HG03103 (cell line): ENCODE measurements at regions not wholly inside any gene's neighbourhood (a gene's known extent, or its start where the extent isn't known, plus 50 kb on each side); places are given as distances from the start of the nearest gene placed in this dataset.
"Not testable (repeated sequence)": the region's sequence is repeated elsewhere in the genome, so short reads cannot be mapped to it uniquely, and the experiment has no call there.

ENCODE experiments used
- ATAC-seq: cut with Tn5 transposase; IDR thresholded peaks from one replicate; pipeline ENCODE4 v1.9.1; 2021; ENCODE audit warnings: low read depth; ENCODE audit not compliant: unreplicated experiment

DNA sequence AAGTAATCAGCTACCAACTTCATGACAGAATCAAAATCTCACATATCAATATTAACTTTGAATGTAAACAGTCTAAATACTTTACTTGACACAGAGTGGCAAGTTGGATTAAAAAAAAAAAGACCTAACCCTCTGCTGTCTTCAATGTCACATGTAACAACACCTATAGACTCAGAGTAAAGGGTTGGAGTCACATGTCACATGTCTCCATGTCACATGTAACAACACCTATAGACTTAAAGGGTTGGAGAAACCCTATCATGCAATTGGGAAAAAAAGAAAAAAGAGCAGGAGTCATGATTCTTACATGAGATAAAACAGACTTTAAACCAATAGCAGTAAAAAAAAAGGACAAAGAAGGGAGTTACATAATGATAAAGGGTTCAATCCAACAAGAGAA lies 665.3 kb upstream of the LRRTM1 start:
- ATAC-seq = no peak

DNA sequence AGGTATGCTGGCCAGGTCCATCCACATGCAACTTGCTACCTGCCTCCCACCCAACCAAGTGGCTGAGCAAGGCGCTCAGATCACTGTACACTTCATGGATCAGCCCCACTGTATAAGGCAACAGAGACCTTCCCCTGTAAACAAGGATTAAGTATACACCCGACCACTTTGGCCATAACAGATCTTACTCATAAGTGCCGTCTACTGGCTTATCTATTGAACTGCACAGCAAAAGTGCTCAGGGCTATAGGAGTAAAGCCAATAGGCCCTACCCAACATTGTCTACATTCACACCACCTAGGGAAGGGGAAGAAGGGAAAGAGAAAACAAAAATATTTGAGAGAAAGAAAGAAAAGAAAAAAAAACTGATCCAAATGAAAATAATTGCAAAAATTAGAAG lies 663.9 kb upstream of the LRRTM1 start:
- no peak for ATAC-seq

GRCh38 chr2:80947601-80948130 lies 643.1 kb upstream of the LRRTM1 start:
- ATAC-seq = no peak

GRCh38 chr2:80943487-80943886 lies 638.9 kb upstream of the LRRTM1 start:
- no peak for ATAC-seq

- ATAC-seq = no peak
These were observed 638.2 kb upstream of the LRRTM1 start for GRCh38 chr2:80942766-80943165.

DNA sequence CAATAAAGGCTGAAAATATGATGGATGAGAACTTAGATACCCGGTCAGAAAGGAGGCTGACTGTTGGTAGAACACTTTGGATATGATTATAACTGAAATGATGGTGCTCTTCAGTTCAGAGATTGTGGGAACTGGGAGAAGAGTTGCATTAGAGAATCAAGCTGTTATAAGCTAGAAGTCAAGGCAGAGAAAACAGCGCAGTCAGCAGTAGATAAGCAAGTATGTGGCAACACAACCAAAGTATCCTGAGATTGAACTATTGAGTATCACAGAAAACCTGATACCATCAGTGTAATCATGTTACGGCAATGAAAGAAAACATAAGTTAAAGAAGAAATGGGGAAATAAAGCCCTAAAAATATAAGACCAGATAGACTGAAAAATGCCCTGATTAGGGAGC lies 633.9 kb upstream of the LRRTM1 start:
- ATAC-seq = no peak

- not testable (repeated sequence) for ATAC-seq
These were observed 627.3 kb upstream of the LRRTM1 start for GRCh38 chr2:80931820-80932219.

DNA sequence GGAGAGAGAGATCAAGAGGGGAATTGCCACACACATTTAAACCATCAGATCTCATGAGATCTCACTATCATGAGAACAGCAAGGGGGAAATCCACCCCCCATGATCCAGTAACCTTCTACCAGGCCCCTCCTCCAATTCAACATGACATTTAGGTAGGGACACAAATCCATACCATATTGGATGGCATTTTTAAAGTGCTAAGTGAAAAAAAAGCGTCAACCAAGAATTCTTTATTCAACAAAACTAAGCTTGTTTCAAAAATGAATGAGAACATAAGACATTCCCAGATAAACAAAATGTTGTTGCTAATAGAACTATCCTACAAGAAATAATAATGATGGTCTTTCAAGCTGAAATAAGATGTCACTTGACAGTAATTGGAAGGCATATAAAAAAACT lies 626.2 kb upstream of the LRRTM1 start:
- ATAC-seq = no peak

GRCh38 chr2:80926168-80926567 lies 621.6 kb upstream of the LRRTM1 start:
- no peak for ATAC-seq

DNA sequence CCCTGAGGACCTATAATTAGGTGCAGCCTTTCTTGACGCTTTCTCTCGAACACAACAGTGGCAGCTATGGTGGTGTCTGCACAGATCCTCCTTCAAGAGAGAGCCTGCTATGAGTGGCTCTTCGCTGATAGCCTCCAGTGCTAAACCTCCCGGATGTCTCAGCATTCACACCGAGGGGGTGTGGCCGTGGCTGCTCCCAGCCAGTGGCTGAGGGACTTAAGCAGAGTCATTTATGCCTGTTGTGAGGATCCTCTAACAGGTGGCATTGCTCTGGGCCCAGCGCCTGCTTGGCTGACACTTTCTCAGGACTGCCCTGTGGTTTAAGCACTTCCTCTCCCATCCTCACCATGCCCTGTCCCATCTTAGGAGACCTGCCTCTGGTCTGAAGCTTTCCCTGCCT lies 592.0 kb upstream of the LRRTM1 start:
- no peak for ATAC-seq

- no peak for ATAC-seq
These were observed 589.9 kb upstream of the LRRTM1 start for GRCh38 chr2:80894486-80894885.

DNA sequence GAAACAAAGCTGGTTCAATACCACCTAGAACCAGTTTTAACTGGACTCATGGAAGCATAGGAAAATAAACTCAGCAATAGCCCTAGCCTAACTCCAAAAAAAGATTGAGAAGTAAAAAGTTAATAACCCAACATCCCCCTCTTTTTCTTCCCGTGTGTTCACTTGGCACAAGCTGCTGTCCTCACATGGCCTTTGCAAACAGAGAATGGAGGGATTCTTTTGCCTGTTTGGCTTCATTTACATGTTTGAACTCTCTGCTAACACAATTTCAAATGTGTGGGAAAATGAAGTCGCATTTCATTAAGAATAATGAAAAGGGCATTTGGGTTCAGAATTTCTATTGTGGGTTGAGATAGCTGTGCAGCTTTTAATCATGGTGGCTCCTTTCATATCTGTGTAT lies 589.2 kb upstream of the LRRTM1 start:
- no peak for ATAC-seq

DNA sequence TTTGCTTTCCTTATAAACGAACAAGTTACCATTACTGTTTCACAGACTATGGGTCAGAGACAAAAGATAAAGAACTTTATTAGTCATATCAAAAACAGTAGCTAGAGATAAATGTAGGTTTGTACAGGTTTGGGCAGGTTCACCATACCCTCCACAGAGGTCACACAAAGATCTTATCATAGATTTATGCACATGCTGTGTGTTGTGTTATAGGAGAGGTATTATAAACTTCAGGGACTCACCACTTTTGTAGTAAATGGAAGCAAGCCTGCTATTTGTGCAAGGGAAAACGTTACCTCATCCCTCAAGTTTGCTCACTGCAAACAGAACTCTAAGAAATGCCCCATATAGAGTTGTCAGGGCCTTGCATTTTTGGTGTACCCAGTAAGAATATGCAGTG lies 584.5 kb upstream of the LRRTM1 start:
- ATAC-seq = no peak

DNA sequence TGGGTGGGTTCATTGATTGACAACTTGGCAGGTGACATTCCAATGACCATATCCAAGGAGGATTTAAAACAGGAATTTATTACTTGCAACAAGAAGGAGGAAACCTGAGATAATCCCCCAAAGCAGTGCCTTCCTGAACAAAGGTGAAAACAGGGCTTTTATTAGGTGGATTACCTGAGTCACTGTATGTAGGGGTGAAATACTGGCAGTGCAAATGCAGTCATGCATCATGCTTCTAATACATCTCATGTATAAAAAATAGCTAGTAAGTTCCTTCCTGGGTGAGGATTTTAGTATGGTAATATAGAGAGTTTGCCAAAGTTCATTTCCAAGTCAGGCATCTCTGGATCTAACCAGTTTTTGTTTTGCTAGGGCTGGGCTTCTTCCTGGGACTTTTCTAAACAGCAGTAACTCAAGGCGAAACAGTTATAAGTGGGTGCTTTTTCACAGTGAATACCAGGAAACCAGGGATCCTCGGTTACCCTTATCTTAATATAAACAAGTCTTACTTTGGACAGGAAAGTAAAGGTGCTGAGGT lies 583.4 kb upstream of the LRRTM1 start:
- no peak for ATAC-seq

- ATAC-seq = no peak
These were observed 569.8 kb upstream of the LRRTM1 start for GRCh38 chr2:80874374-80874773.

DNA sequence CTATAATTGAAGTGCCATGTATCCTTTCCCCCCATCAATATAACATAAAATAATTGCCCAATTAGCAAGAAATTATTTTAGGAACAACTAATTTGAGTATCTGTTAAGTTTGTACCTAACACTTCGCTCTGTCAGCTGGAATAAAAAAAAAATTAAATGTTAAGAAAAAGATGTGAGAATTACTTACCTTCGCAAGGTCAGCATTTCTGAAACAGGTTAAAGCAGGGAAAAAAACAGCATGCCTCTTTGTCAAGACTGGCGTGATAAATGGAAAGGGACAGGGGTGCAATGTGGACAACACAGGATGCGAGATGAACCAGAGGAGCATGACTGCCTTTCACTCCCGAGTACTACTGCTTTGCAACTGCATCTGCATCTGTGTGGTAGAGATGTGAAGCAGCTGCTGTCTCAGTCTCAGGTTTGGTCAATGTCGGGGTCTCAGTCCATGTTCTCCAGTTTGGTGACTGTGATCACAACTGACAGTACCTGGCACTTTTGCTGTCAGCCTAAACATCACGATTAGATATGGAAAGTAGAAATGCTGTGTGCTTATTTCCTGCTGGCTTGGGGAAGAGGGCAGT lies 565.4 kb upstream of the LRRTM1 start:
- ATAC-seq = no peak

DNA sequence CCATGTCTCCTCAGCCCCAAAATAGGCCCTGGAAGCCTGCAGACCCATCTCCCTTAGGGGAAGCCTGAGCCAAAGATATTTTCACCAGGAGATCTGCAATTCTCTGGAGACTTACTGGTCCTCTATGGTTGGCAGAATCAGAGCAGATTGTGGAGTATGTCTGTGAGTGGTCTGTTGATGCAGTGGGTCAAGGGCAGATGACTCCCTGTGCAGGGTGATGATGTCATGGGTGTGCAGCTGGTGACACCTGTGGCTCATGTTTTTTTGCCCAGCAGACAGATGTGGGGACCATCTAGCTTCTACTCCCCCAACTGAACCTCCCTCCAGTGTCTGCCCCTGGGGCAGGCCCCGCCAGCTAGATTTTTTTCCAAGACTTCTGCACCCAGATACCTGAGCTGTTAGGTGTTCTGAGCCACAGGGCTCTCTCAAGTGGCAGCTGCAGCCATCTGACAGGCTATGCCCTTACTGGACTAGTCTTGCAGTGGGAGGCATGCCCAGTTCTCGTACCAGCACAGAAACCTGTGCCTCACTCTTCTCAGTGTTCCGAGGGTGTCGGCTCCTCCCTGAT lies 558.7 kb upstream of the LRRTM1 start:
- no peak for ATAC-seq

- no peak for ATAC-seq
These were observed 554.4 kb upstream of the LRRTM1 start for GRCh38 chr2:80858965-80859364.

GRCh38 chr2:80856227-80856626 lies 551.7 kb upstream of the LRRTM1 start:
- ATAC-seq = no peak

- no peak for ATAC-seq
These were observed 550.3 kb upstream of the LRRTM1 start for GRCh38 chr2:80854831-80855230.

DNA sequence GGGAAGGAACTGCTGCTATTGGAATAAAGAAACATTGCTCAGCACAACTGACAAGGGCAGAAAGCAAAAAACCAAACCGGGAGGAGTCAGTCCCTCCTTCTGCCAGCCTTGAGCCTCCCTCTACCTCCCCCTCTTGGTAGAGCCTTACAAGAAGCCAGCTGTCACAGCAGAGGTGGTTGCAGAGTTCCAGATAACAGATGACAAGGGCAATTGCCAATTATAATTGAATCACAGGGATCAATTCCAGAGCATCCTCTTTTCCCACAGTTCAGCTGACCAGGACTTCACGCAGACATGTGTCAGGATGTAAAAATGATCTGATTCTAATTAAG lies 548.2 kb upstream of the LRRTM1 start:
- no peak for ATAC-seq

DNA sequence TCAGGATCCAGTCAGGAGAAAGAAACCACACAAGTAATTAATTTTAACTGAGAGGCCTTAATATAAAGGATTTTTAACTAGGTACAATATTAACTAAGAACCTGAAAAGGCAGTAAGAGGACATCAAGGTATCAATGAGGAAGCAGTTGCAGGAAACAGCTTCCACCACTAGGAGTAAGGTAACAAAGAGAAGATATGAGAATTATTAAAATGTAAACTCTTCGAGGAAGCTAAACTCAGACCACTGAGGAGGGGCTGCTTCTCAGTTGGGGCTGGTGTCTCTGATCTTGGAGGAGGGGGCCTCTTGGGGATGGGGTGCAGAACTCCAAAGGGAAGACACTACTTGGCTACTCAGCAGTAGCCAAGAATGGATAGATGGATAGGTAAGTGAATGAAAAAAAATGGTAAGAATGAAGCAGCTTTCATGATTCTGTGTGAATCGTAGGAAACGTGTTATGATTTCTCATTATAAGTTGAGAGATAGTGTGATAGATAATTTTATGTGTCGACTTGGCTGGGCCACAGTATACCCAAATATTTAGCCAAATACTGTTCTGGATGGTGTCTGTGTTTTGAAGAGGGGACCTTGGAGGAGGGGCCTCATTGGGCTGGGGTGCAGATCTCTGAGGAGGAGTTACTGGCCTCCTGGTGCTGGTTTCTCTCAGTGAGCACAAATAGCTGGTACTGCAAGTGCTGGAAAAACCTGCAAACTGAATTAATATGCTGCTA lies 547.7 kb upstream of the LRRTM1 start:
- no peak for ATAC-seq
